GM06990 (cell line): ENCODE measurements at regions not wholly inside any gene's neighbourhood (a gene's known extent, or its start where the extent isn't known, plus 50 kb on each side); places are given as distances from the start of the nearest gene placed in this dataset.

Experiments
- DNase-seq: peaks from one replicate; pipeline ENCODE4 v3.0.0-alpha.2; 2011; ENCODE audit not compliant: insufficient read length; ENCODE audit errors: extremely low read depth
- H3K27me3 ChIP-seq: replicated peaks from 2 replicates; pipeline ENCODE4 v1.6.0; 2011; ENCODE audit warnings: low read length; ENCODE audit not compliant: control insufficient read depth, insufficient read depth
- H3K36me3 ChIP-seq: 2 replicates; pipeline ENCODE4 v1.5.1; 2011; ENCODE audit warnings: low read length; ENCODE audit not compliant: control insufficient read depth, insufficient read depth
- H3K4me3 ChIP-seq: replicated peaks from 2 replicates; pipeline ENCODE4 v1.5.1; 2011; ENCODE audit warnings: low read depth, mild to moderate bottlenecking, control low read depth, low read length
- TF ChIP-seq, protein P1 (sequence below): IDR thresholded peaks from 2 replicates; pipeline ENCODE4 v1.5.1; 2011; ENCODE audit warnings: low read length, control low read depth, mild to moderate bottlenecking, inconsistent platforms; ENCODE audit not compliant: insufficient read depth, poor library complexity, severe bottlenecking

DNA sequence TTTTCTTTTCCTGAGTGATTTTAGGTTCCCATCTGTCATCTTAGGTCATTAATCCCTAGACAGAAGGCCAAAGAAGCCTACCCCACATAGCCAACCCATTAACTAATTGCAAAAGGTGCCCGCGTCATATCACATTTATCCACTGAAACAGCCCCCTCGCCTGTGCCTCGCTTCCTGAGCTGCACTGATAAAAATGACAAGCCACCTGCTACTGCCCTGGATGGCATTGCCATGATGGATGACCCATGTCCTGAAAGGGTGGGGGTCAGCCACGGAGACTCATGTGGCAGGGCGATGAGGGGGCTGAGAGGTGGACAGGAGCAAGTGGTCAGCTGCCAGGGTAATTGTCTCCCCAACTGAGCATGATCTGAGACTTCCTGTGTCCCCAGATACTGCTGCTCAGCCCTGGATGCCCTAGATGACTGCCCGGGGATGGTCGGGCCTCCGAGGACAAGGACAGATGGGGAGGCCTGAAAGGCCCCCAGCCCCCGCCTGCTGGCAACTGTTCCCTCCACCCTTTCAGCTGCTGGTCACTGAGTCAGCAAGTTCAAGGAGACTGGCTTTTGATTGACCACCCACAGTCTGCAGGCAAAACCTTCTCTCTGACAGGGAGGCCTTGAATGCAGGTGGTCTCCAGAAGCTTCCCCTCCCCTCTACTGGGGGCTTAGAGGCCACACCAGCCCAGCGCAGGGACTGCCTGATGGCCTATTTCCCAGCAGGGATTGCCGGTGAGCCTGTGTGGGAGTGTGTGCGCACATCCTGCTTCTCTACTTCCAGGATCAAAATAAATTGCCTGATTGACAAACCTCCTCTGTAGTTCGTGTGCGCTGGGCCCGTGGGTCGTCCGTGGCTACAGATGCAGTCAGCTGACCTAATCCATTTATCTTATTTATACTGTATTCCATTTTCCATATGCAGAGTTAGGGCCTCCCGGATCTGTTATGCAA is 496.3 kb downstream of the BCOR start:
- no peaks in the 10 kb centered on the region for H3K36me3 ChIP-seq
- no peak overlapping the region for H3K4me3 ChIP-seq
- DNase-seq: no peak
- TF ChIP-seq, protein P1, sequence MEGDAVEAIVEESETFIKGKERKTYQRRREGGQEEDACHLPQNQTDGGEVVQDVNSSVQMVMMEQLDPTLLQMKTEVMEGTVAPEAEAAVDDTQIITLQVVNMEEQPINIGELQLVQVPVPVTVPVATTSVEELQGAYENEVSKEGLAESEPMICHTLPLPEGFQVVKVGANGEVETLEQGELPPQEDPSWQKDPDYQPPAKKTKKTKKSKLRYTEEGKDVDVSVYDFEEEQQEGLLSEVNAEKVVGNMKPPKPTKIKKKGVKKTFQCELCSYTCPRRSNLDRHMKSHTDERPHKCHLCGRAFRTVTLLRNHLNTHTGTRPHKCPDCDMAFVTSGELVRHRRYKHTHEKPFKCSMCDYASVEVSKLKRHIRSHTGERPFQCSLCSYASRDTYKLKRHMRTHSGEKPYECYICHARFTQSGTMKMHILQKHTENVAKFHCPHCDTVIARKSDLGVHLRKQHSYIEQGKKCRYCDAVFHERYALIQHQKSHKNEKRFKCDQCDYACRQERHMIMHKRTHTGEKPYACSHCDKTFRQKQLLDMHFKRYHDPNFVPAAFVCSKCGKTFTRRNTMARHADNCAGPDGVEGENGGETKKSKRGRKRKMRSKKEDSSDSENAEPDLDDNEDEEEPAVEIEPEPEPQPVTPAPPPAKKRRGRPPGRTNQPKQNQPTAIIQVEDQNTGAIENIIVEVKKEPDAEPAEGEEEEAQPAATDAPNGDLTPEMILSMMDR: no peak
- no peaks in the 10 kb centered on the region; the same call in 1 of the 2 replicates for H3K27me3 ChIP-seq

DNA sequence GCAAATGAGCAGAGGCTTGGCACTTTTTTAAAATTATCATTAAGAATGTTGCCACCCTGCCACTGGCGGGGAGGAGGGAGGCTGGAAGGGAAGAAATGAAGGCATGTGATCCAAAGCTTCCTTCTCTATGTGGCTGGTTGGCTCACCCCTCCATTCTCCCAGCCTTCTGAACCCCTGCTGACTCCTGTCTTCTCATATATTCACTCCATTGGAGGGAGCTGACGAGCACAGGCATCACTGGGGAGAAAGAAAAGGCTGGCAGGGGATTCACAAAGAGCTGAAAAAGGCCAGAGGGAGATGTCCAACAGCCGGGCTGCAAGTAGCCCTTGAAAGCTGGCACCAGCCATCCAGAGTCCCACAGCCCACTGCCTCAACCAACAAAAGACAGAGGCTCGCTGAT is 495.6 kb downstream of the BCOR start:
- TF ChIP-seq, protein P1: no peak
- H3K27me3 ChIP-seq: no peaks in the 10 kb centered on the region; the same call in 1 of the 2 replicates
- no peak for DNase-seq
- no peak overlapping the region for H3K4me3 ChIP-seq
- H3K36me3 ChIP-seq: no peaks in the 10 kb centered on the region

DNA sequence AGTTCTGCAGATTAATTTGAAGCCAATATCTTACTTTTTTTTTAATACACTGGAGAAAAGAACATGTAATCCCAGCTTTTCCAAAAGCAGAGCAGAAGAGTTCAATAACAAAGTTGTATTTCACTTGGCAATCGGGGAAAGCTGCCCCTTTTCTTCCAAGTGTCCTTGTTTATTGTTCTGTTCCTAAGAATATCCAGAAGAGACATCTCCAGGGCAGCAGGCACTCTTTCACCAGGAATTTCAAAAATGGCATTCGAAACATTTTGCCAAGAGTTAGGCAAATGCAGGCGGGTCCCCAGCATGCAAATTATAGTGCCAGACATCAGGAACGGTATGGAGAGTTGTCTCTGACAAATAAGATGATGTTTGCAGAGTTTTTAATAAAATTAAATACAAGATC is 494.5 kb downstream of the BCOR start:
- H3K36me3 ChIP-seq: no peaks in the 10 kb centered on the region
- no peak for DNase-seq
- H3K4me3 ChIP-seq: no peak overlapping the region
- TF ChIP-seq, protein P1: no peak
- H3K27me3 ChIP-seq: no peaks in the 10 kb centered on the region; the same call in 1 of the 2 replicates

DNA sequence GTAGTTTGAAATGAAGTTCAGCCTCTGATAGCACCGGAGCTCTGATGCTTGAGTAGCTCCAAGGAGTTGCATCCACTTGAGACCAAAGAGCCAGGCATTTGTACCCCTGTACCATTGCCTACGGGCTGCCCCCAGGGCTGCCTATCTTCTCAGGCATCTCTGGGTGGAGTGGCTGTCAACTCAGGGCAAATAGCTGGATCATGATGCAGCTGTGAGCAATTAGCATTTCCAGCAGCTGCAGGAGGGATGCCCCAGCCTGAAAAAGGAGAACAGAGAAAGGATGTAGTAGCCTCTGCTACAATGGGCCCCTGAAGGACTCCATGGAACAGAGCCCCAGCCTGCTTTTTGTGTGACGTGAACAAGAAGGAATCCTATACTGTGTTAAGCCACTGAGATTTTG is 492.6 kb downstream of the BCOR start:
- TF ChIP-seq, protein P1: no peak
- no peak overlapping the region for H3K4me3 ChIP-seq
- DNase-seq: no peak
- no peaks in the 10 kb centered on the region for H3K36me3 ChIP-seq
- no peaks in the 10 kb centered on the region; the same call in 1 of the 2 replicates for H3K27me3 ChIP-seq

DNA sequence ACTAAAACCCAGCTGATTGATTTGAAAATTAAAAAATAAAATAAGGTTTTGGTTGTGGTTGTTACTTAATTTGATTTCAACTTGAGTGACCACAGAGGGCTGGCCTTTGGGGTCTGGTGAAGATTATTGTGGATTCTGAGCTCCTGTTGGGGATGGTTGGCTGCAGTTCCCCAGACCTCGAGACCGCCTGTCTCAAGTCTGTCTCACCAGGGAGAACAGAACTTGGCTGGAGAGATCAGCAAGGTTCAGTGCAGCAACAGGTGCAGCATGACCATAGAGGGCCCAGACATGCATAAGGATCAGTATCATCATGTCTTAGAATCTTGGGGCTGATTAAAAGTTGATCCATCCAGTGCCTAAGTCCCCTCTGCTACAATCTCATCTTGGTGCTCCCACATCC is 491.9 kb downstream of the BCOR start:
- Histone ChIP-seq H3K4me3 (no peak overlapping the region), H3K36me3 (no peaks in the 10 kb centered on the region), H3K27me3 (no peaks in the 10 kb centered on the region; the same call in 1 of the 2 replicates)
- no peak for DNase-seq
- TF ChIP-seq, protein P1: no peak
